ENCODE measurements at regions not wholly inside any gene's neighbourhood (a gene's known extent, or its start where the extent isn't known, plus 50 kb on each side); places are given as distances from the start of the nearest gene placed in this dataset.
"Not testable (repeated sequence)": the region's sequence is repeated elsewhere in the genome, so short reads cannot be mapped to it uniquely, and the experiment has no call there.

DNA sequence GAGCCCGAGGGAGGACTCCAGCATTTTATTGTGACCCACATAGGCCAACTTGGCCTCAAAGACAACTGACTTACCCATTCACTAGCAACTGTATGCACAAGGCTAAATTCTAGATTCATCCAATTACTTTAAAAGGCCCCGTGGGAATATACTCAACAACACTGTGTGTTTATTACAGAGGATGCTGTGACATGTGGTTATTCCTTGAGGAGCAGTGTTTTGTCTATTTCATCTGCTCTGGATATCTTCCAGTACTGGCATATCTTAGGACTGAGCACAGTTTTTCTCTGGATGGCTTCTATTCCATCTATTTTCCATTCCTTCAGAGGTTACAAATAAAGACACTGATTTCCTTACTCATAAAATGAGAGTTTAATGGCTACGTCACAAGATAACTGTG lies 87.2 kb upstream of the KRAS start:
- no peak for DNase-seq (ENCODE audit: low spot score)

DNA sequence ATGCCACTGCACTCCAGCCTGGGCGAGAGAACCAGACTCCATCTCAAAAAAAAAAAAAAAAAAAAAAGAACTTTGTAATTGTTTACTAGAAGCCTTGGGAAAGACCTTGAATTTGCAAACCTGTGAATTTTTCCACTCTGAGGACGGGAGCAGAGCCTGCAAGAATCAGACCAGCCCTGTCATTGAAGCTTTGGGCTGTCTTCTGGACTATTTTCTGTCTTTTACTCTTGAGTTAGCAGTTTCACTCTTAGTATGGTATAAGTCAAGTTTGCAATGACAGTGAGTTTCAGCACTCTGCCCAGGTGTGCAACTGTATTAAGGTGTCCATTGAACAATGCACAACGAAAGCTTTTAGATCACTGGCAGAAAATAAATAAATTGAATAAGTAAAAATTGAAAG lies 81.4 kb upstream of the KRAS start:
- DNase-seq (ENCODE audit: low spot score): no peak

DNA sequence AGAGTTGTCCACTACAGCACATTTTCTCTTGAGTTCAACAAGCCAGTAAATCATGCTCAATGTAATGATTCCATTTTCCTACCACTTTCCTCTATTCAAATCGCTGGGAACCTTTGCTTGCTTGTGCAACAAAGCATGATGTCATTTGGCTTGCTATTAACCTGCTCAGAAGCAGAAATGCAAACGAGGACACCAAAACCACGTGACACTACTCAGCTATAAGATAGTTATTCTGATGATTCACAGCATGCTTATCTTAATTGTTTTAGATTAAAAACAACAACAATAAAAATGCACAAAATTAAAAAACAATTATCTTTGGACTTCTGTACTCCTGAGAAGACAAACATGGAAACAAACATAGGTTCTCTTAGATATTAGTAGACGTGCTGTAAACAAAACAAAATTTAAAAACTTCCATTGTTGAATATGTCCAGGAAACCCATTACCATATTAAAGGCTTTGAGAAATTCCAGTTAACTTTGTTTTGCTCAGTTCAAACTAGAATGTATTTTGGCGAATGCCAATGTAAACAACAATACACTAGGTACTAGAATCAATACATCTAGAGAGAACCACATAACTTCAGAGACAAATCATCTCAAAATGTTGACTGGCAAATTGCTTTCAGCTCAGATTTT lies 77.5 kb upstream of the KRAS start:
- DNase-seq (ENCODE audit: low spot score): peak; percentile 84

DNA sequence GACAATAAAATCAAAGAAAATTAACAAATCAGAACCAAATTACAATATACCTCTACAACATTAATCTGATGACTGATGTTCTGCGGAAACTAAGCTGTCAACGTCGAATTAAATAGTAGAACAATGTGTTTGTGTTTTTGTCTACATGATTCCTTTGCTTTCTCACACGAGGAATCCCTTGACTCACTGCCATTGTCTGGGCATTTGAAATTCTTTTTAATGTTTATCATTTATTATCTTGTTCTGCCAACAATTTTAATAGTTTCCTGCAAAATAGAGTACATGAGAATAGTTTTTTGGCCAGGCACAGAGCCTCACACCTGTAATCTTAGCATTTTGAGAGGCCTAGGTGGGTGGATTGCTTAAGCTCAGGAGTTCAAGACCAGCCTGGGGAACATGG lies 76.6 kb upstream of the KRAS start:
- DNase-seq (ENCODE audit: low spot score): no peak

DNA sequence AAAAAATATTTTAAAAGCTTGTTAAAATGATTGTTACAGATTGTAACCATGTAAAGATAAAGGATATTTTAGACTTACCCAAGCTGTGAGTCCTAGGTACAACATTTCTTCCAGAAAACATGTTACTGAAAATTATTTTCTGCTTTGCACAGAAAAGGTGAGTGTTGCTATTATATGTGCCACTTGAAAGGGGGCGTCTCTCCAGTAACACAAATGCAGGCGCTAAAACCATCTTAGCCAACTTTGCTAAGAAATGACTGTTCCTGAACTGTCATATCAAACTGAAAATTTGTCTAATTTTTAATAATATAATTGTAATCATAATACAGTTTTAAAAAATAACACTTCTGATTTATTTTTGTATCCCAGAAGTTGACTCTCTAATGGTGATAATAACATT lies 75.6 kb upstream of the KRAS start:
- no peak for DNase-seq (ENCODE audit: low spot score)

DNA sequence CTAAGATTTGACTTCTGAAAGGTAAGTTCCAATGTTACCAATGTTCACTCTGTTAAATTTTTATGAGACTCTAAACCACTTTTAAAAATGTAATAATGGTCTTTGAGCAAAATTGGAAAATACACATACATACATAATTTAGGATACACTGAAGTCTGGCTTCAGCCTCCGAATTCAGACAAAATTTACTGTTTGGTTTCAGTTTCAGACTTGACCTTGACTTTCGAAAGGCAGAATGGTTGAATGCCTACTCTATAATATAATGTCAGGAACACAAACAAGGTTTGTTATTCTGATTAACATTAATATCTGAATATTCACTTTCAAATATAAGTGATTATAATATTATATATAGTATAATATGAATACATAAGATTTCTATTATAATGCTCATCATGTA lies 74.1 kb upstream of the KRAS start:
- no peak for DNase-seq (ENCODE audit: low spot score)

DNA sequence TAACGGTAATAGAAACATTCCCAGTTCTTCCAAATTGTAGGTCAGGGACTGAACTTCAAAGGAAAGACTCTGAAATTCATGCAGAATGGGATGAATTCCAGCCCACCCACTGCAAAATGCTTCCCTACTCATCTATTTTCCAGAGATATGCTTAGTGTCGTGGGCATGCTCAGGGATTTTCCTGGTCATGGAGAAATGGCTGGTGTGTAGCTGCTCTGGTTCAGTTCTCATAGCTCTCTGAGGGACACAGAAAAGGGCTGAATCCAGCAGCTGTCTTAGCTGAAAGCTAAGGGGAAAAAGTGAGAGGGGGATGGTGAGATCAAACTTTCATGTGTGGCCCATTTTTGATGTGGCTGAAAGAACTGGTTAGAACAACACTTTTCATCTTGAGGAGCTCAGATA lies 72.9 kb upstream of the KRAS start:
- DNase-seq (ENCODE audit: low spot score): no peak

DNA sequence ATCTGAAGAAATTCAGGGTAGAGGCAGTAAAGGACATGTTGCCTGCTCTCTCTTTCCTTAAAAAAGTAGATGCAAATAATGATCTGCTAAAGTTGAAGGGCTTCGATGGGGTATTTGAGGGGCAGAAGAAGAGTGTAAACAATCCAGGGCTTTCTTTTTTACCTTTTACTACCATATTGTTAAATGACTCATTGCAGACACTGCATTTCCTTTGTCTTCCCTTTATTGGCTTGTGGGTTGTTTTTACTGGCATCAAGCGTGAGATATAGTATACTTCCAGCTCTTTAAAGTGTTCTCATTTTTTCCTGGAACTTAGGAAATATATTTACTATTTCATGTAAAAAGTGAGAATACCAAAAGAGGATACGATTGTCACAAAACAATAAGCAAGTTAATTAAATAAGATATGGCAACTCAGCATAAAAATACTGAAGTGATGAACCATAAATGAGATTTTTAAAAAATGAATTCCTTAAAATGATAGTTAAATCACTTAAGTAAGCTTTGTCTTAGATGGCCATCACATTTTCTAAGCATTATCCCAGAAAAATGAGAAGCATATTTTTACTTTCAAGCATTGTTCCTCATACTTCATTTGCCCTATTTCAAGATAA lies 72.3 kb upstream of the KRAS start:
- peak; percentile 43 for DNase-seq (ENCODE audit: low spot score)

DNA sequence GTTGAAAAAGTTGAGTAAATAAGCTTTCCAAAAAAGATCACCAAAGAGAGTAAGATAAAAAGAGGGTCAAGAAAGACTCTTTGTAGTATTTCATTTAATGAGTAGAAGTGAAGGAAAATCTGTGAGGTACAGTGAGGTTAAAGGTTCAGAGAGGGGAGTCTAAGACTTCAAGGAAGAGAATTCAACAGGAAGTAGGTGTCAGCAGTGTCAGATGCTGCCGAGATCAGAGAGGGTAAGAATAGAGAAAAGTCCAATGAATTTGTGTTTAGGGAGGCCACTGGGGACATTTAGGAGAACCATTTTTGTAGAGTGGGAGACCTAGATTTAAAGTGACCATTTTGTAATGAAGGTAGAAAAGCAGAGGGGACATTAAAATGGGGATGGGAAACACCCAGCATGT lies 71.6 kb upstream of the KRAS start:
- DNase-seq (ENCODE audit: low spot score): no peak

DNA sequence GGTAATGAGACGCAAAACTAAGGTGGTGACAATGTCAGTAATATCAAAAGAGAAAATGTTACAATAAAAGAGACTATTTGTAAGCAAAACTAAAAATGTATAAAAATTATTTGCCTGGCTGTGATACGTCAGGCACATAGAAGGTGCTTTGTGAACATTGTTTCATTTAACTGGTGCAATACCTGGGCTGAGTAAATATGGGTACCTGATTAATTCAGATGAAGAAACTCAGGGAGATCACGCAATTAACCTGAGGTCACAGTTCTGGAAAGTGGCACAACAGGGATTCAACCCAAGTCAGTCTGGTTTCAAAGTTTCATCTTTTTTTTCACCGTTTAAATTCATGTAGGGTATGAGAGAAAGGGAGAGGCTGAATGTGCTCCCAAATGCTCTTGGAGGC lies 71.0 kb upstream of the KRAS start:
- no peak for DNase-seq (ENCODE audit: low spot score)

DNA sequence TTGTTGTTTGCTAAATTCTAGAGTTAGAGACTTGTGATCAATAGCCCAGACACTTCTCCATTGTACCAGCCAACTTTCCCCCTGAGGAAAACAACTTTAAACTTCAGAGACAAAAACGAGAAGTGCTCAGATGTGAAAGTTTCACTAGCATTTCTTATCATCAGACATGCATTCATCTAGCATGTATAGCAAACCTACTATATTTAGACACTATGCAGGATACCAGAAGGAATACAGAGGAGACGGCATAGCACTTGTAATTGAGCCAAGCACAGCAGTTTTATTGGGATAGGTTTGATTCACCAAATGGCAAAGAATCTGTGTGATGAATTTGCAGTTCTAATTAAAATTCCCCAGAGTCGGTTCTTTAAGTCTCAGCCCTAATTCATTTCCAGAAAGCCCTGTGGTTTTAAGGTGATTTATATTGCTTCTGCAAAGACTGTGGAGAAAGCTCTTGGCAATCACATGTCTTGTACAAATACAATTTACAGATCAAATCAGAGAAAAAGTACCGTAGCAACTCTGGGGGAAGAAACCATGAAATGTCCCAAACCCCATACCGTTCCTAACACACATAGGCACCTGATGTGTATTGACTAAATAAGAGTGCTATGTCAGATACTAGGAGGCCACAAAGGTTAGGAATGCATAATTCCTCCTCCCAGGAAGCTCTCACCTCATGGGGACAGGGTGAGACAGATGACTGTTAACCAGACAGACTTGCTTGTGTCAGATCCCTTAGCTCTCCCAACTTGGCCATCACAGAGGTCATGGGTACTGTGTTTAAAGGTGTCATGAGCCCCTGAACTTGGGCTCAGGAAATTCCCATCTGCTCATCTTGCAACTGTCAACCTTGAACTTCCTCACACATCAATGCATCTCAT lies 69.6 kb upstream of the KRAS start:
- DNase-seq (ENCODE audit: low spot score): no peak

DNA sequence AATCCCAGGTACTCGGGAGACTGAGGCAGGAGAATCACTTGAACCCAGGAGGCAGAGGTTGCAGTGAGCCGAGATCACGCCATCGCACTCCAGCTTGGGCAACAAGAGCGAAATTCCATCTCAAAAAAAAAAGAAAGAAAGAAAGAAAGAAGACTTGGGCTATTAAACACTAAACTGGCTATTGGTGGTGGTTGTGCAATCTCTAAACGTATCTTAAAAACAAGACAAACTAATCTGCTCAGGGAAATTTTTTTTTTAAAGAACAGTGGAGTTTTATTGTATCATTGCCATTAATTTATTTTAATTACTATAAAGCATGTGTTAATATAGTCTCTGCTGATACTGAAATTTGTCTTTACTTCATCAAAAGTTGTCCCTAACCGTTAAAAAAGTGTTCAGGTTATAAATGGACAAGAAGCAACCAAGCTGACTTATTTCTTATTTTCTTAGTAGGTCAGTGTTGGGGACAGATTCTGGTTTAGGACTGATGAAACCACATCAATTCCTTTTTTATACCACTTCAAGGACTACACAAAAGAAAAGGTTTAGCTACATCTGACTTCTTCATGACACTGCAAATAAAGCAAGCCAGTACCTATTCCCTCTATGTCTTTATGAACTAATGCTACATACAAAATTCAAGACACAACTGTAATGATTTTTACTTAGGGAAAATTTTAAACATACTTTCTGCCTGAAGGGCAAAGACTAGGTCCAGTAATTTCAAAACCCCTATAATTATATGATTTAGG lies 68.7 kb upstream of the KRAS start:
- no peak for DNase-seq (ENCODE audit: low spot score)

DNA sequence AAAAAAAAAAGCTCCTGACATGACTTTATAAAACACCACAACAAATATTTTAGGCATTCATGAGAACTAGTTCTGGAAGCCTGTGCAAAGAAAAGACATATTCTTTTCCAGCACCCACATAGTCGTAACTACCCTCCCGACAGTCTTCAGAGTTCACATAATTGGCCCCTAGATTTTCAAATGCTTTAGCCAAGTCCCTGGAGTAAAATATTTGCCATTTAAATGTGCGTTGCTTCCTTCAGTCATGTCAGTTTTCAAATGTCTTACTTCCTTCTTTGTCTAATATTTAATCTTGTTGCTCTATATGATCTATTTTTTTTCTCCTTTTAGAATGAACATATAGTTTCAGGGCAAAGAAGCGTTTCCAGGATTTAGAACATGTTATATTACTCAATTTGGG lies 66.8 kb upstream of the KRAS start:
- no peak for DNase-seq (ENCODE audit: low spot score)

DNA sequence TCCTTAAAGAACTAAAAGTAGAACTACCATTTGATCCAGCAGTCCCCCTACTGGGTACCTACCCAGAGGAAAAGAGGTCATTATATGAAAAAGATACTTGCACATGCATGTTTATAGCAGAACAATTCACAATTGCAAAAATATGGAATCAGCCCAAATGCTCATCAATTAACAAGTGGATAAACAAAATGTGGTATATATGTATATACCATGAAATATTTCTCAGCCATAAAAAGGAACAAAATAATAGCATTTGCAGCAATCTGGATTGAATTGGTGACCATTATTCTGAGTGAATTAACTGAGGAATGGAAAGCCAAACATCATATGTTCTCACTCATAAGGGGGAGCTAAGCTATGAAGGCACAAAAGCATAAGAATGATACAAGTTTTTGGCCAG lies 64.7 kb upstream of the KRAS start:
- DNase-seq (ENCODE audit: low spot score): no peak

DNA sequence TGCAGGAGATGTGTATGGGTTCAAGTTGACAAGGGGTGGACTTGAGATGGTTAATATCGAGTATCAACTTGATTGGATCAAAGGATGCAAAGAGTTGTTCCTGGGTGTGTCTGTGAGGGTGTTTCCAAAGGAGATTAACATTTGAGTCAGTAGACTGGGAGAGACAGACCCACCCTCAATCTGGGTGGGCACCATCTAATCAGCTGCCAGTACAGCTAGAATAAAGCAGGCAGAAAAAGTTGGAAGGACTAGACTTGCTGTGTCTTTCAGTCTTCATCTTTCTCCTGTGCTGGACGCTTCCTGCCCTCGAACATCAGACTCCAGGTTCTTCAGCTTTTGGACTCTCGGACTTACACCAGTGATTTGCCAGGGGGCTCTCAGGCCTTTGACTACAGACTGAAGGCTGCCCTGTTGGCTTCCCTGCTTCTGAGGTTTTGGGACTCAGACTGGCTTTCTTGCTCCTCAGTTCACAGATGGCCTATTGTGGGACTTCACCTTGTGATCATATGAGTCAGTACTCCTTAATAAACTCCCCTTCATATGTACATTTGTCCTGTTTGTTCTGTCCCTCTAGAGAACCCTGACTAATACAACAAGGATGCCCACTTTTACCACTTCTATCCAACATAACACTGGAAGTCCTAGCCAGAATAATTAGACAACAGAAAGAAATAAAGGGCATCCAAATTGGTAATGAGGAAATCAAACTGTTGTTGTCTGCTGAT lies 62.7 kb upstream of the KRAS start:
- not testable (repeated sequence) for DNase-seq (ENCODE audit: low spot score)

DNA sequence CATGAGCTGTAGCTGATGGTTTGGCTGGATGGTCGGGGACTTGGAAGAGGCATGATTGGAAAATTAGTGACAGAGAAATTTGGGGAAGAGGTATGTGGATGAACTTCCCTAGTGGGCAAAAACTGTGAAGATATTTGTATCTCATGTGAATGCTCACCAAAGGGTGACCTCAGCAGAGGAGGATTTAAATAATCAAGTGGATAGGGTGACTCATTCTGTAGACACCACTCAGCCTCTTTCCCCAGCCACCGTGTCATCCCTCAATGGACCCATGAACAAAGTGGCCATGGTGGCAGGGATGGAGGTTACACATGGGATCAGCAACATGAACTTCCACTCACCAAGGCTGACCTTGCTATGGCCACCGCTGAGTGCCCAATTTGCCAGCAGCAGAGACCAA lies 60.8 kb upstream of the KRAS start:
- DNase-seq (ENCODE audit: low spot score): no peak

DNA sequence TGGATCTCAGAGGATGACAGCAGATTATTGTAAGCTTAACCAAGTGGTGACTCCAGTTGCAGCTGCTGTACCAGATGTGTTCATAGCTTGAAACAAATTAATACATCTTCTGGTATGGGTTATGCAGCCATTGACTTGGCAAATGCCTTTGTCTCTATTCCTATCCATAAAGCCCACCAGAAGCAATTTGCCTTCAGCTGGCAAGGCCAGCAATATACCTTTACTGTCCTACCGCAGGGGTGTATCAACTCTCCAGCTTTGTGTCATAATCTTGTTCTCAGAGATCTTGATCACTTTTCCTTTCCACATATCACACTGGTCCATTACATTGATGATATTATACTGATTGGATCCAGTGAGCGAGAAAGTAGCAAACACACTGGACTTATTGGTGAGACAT lies 59.3 kb upstream of the KRAS start:
- DNase-seq (ENCODE audit: low spot score): not testable (repeated sequence)

DNA sequence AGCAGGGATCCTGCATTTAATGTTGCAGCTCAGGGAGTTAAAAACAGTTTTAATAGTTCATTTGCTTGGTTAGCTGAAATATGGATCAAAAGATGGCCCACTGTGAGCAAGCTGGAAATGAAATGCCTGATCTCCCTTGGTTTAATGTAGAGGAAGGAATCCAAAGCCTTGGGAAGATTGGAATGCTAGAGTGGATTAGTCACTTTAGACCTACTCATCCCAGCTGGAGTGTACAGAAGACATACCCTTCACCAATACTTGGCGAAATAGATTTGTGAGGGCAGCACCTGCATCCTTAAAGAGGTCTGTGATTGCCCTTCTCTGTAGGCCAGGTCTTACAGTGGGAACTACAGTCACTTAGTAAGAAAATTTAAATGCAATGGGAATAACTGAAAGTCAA lies 58.0 kb upstream of the KRAS start:
- DNase-seq (ENCODE audit: low spot score): no peak

DNA sequence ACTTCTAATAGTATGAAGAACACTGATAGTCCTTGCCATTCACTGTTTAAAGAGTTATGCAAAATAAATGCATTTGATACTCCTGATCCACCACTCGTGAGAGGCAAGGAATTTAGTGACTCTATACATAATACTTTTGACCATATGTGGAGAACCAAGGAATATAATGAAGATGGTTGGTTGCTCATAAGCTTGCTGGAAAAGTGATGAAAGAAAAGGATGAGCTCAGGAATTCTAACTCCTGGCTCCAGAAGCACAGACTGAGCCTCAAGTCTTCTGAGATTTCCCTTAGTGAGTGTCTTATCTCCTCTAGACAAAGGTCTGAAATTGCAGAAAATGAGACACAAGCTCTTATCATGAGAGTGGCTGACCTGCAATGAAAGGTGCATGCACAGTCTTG lies 57.1 kb upstream of the KRAS start:
- no peak for DNase-seq (ENCODE audit: low spot score)

DNA sequence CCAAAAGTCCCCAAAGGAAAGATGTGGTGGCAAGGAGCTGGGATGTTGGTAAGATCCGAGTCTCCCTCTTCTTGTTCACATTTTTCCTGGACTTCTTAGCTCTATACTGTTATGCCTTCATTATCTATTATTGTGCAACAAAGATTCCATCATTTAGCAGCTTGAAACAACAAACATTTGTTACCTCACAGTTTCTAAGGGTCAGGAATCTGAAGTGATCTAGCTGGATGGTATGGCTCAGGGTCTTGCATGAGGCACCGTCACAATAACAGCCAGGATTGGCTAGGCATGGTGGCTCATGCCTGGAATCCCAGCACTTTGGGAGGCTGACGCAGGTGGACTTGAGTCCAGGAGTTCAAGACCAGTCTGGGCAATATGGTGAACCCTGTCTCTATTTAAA lies 51.1 kb upstream of the KRAS start:
- no peak for DNase-seq (ENCODE audit: low spot score)

All from SW480 (cell line).